GM21786 (cell line): ENCODE measurements at regions not wholly inside any gene's neighbourhood (a gene's known extent, or its start where the extent isn't known, plus 50 kb on each side); places are given as distances from the start of the nearest gene placed in this dataset.

Source experiments
- ATAC-seq: cut with Tn5 transposase; IDR thresholded peaks from one replicate; pipeline ENCODE4 v1.9.1; 2021; ENCODE audit not compliant: unreplicated experiment

DNA sequence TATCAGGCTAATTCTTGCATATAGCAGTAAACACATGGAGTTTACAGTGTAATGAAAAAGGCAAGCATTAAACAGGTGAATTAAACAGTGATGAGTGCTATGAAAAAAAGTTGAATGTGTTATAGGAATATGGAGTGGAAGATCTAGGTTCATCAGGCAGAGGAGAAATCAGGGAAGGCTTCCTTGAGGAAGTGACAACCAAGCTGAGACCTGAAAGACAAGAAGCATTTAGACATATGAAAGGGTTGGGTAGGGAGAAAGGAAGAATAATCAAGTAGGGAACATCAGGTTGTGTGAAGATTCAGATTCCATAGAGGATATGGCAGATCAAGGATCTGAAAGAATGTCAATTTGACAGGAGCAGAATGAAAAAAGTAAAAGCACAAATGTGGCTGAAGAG lies 612.5 kb downstream of the PRELID2 start:
- no peak for ATAC-seq

DNA sequence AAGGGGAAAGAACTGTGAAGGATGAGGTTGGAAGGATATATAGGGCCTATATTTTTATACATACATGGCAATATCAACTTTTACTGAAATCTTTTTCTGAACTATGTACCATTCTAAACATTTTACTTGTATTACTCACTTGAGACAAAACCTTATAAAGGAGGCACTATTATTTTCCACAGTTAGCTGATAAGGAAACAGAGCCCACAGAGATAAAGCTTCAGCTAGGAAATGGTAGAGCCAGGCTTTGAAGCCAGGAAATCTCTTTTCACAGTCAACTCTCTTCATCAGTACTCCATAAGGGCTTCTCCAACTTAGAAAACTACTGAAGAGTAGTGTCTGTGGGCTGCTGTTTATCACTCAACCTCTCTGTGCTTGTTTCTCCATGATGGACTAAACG lies 613.7 kb downstream of the PRELID2 start:
- no peak for ATAC-seq

- ATAC-seq = no peak
Observed at GRCh38 chr5:145220481-145220880, 614.7 kb downstream of the PRELID2 start.

DNA sequence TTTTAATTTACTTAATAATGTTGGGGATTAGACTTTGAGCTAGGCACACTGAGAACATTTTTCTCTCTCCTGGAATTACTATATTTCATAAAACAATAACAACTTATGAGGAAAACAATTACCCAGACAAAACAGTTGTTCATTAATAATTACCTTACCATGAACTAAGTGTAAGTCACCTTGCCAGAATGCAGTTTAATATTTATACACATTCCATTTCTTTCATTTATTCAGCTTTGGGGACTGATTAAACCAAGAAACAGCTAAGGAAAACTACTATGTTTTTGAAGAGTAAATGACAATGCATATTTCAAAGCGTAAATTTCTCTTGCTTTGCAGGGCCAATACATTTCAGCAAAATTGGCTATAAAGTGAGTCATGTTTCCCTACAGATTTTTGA lies 616.2 kb downstream of the PRELID2 start:
- no peak for ATAC-seq

- no peak for ATAC-seq
Observed at GRCh38 chr5:145218019-145218418, 617.1 kb downstream of the PRELID2 start.

DNA sequence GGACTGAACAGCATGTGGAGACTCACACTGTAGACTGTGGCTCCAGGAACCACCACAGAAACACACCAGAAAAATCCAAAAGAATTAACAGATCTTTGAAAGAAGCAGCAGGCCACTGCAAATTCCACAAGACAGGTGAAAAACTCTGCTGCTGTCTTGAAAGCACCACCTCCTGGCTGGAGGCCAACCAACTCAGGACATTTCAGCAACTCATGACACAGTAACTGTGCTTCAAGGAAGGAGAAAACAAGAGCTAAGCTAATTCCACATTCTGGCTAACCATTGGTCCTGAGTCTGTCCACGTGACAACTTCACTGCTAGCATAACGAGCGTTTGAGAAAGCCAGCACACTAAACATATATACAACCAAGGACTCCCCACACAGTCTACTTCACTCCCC lies 625.1 kb downstream of the PRELID2 start:
- no peak for ATAC-seq

GRCh38 chr5:145205546-145205945 lies 629.6 kb downstream of the PRELID2 start:
- ATAC-seq = no peak

DNA sequence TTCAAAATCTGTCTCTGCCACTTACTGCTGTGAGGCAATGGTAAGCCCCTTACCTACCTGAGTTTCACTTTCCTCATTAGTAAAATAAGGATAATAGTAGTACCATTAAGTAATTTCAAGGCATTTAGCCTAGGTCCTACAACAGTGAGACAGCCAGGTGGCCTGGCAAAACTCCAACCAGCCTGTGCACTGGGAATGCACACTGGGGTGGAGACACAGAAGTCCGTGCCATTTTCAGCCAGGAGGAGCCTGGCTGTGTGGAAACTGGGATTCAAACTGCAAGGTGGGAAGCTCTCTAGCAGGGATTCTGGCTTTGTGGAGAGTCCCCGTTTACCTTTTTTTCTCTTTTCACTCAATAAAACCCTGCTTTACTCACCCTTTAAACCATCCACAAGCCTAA lies 630.4 kb downstream of the PRELID2 start:
- ATAC-seq = no peak

- no peak for ATAC-seq
Observed at GRCh38 chr5:145203193-145203592, 631.9 kb downstream of the PRELID2 start.

DNA sequence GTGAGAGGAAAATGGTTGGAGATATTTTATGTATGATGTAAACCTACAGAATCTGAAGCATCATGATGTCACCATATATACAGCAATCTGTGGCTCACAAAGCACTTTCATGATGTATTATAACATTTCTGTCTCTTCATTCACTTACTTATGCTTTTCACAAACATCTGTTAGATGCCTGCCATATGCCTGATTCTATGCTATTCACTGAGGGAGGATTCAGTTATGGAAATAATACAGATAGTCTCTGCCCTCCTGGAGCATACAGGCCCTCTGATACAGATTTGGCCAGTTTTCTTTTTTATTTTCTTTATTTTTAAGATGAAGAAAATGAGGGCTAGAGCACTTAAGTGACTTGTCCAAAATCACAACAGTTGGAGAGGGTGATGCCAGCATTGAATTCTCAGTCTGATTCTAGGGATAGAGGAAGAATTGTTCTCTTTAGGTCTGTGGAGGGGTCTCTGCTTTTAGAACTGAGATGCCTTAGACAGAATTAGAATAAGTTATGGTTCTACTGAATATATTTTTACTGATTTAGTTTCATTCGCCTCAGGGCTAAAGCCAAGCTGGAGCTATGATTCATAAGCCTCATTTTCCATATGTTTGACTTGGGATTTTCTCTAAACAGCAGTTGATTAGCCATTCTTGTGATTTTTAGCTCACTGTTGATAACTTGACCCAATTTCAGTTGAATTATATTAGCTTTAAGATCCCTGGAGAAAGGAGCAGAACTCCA lies 636.4 kb downstream of the PRELID2 start:
- no peak for ATAC-seq

DNA sequence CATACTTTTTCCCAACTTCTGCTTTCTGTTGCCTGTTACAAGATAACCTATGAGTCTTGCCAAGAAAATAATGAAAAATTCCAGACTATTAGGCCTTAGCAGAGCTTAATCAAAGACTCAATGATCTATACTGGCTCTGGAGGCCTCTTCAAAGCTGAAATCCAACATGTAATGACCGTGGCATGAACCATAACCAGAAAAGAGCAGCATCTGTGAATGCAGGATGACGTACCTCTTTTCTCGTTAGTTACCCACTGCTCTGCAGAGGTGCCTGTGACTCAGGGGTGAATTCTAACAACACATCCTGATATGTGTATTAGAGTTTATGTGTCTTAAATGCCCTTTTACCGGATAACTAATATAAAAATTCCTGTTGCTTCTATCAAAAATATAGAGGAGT lies 645.4 kb downstream of the PRELID2 start:
- ATAC-seq = no peak

GRCh38 chr5:145180371-145180770 lies 654.8 kb downstream of the PRELID2 start:
- no peak for ATAC-seq

DNA sequence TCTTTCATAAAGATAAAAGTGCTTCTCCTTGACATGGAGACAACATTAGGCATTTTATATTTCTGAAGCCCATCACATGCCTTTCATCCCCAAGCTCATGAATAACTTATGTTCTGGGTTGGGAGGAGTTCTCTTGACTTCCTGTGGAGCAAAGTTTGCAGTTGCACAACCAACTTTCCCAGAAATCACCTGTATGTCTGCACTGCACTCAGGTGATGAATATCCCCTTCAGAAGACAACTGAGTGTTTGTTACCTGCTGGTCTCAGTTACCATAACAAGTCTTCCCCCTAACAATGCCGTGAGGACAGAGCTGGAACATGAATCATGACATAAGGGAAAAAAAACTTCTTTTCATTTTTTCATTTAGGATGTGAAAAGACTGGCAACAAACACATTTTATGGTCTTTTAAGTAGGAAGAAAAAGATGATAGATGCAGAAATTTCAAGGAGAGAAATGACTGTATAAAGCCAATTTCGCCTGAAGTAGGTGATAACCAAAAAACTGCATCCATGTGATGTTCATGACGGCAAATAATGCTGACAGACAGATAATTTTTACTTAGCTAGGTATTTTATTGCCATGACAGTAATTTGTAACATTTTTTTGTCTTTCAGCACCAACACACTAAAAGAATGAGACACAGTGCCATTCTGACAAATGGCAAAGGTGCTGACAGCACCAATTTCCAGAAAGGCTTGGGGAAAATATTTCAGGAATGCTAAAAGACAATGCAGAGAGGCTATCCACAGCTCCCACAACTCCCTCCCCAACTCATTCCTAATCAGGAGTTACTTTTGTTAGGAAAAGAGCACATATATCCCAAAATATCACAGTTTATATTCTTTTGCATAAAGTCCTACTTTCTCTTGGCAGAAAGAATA lies 656.3 kb downstream of the PRELID2 start:
- no peak for ATAC-seq

GRCh38 chr5:145176041-145176440 lies 659.1 kb downstream of the PRELID2 start:
- ATAC-seq = no peak

GRCh38 chr5:145166110-145166509 lies 669.0 kb downstream of the PRELID2 start:
- no peak for ATAC-seq

GRCh38 chr5:145163876-145164275 lies 671.3 kb downstream of the PRELID2 start:
- ATAC-seq = no peak

DNA sequence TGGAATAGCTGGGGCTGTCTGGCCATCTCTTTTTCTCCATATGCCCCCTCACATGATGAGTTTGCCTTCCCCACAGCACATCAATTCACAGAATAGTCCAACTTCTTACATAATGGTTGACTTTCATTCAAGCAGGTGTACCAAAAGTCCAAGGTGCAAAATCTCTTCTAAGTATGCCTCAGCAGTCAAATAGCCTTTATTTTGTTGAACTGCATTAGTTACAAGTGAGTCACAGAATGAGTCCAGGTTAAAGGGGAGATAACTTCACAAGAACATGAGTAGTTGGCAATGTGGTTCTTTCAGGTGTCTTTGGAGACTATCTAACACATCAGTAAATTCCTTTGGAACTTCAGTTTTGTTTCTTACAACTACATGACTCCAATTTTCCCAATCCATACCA lies 672.5 kb downstream of the PRELID2 start:
- ATAC-seq = no peak

- ATAC-seq = no peak
Observed at GRCh38 chr5:145161391-145161790, 673.8 kb downstream of the PRELID2 start.

- ATAC-seq = no peak
Observed at GRCh38 chr5:145160679-145161078, 674.5 kb downstream of the PRELID2 start.

DNA sequence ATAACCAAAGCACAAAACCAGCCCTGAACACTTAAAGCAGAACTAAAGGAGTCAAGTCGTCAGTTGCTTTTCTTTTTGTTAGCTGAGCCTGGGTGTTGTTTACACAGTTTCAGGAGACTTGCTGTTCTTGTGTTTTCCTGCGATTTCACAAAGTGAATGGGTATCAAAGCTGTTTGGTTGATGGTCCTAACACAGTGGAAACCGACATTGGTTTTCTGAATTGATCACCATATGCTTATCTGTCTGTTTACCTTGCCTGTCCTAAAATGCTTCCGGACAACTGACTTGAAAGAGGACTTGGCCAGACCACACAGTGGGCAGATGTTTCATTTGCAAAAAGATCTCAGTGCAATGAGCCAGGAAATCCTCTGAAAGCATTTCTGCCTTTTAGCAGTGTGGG lies 676.4 kb downstream of the PRELID2 start:
- ATAC-seq = no peak

GRCh38 chr5:145157841-145158240 lies 677.3 kb downstream of the PRELID2 start:
- no peak for ATAC-seq

DNA sequence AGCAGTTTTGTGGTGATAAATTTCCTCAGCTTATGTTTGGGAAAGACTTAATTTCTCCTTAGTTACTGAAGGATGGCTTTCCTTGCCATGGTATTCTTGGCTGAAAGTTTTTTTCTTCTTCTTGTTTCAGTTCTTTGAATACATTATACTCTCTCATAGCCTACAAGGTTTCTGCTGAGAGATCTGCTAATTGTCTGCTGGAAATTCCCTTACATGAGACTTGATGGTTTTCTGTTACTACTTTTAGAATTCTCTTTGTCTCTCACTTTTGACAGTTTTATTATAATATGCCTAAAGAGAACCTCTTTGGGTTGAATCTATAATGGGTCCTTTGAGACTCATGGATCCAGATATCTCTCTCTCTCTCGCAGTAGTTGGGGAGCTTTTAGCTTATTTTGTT lies 693.6 kb downstream of the PRELID2 start:
- ATAC-seq = no peak
